GM19467 (cell line): ENCODE measurements at regions not wholly inside any gene's neighbourhood (a gene's known extent, or its start where the extent isn't known, plus 50 kb on each side); places are given as distances from the start of the nearest gene placed in this dataset.

Experiments
- ATAC-seq: cut with Tn5 transposase; IDR thresholded peaks from one replicate; pipeline ENCODE4 v1.9.1; 2021; ENCODE audit warnings: mild to moderate bottlenecking, moderate library complexity; ENCODE audit not compliant: unreplicated experiment

- ATAC-seq, result no peak
Observed at GRCh38 chr2:107595749-107596148, 230.9 kb upstream of the RGPD4 start.

DNA sequence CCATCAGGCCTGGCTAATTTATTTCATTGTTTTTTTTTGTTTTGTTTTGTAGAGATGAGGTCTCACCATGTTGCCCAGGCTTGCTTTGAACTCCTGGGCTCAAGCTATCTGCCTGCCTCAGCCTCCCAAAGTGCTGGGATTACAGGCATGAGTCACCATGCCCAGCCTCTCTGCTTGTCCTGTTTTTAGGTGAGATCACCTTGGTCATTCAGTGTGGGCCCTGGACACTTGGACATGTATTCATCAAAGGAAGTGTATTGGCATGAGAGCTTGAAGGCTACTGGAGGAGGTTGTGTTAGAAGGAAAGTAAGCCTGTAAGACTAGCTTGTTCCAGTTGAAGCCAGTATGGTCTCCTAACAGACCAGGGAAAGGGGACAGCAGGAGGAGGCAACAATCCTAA lies 229.2 kb upstream of the RGPD4 start:
- ATAC-seq, result no peak

- no peak for ATAC-seq
Observed at GRCh38 chr2:107602801-107603200, 223.9 kb upstream of the RGPD4 start.

DNA sequence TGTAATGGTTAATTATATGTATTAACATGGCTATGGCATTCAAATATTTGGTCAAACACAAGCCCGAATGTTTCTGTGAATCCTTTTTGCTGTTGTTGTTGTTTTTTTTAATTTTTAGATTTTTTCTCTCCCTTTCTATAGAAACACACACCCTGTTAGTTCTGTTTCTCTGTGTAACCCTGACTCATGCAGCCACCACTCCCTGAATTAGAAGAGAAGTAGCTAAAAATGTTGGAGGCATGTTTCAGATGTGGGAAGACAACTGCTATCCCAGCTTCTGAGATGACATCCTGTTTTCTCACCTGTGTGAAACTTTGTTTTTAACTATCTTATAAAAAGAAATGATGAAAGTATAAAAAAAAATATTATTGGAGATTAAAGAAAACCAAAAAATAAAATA lies 219.6 kb upstream of the RGPD4 start:
- no peak for ATAC-seq

DNA sequence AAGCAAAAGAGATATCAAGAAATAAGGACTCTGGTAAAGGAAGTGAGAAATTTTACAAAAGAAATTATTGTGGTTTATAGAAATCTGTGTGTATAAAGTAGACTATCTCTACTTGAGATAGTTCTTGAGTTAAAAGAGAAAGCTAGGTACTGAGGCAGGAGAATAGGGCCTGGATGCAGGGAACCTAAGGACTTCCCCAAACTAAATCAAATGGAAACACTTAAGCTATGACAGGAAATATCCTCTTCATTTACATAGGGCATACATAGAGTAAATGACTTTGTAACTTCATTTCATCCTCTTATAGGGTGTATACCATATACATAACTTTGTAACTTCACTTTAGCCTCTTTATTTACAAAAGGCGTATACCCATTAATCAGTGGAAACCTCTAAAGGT lies 219.2 kb upstream of the RGPD4 start:
- no peak for ATAC-seq

GRCh38 chr2:107615039-107615438 lies 211.7 kb upstream of the RGPD4 start:
- ATAC-seq, result no peak

GRCh38 chr2:107618769-107619168 lies 207.9 kb upstream of the RGPD4 start:
- no peak for ATAC-seq

DNA sequence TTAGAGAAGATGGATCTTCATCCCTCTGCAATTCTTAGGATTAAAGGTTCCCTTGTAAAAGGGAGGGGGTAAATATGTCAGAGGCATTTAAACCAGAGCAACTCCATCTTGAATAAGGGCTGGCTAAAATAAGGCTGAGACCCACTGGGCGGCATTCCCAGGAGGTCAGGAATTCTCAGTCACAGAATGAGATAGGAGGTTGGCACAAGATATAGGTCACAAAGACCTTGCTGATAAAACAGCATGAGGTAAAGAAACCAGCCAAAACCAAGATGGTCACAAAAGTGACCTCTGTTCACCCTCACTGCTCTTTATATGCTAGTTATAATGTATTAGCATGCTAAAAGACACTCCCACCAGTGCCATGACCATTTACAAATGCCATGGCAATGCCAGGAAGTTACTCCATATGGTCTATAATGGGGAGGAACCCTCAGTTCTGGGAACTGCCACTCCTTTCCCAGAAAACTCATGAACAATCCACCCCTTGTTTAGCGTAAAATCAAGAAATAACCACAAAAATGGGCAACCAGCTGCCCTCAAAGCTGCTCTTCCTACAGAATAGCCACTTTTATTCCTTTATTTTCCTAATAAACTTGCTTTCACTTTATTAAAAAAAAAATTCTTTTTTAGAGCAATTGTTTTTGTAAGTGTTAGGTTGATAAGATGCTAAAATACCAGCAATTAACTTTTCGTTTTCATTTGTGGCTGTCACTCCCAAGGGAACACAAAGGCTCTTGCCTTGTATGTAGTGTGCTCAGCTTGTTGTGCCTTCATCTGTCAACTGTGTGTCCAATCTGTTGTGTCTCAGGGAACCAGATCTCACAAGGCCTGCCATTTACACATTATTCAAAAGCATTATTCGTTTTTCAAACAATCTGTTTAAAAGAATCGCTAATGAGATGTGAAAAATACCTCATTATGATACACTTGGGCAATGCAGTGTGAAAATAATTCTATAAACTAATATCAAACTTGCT lies 205.2 kb upstream of the RGPD4 start:
- ATAC-seq, result no peak

DNA sequence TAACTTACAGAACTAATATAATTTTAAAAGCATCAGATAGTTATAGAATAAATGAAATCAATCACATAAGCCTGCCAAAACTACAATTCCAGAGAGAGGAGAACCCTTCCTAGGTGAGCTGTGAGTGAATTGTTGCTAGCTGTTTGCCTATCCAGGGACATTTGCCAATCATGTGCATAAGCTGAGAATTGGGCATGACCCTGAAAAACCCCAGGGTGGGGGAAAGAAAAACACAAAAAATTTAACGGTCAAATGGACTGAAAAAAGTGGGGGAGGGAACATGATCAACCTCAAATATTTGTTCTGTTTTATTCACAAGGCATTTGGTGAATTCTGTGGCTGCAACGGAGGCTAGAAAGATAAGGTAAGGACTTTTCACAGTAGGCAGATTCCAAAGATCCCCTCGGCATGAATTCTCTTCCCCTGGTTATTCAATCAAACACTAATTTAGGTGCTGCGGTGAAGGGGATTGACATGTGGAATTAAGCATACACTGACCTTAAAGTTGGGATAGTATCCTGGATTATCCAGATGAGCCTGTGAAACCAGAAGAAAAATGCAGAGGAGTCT lies 203.9 kb upstream of the RGPD4 start:
- no peak for ATAC-seq

GRCh38 chr2:107625982-107626381 lies 200.7 kb upstream of the RGPD4 start:
- no peak for ATAC-seq

GRCh38 chr2:107627164-107627563 lies 199.5 kb upstream of the RGPD4 start:
- no peak for ATAC-seq

GRCh38 chr2:107627926-107628325 lies 198.8 kb upstream of the RGPD4 start:
- ATAC-seq, result no peak

DNA sequence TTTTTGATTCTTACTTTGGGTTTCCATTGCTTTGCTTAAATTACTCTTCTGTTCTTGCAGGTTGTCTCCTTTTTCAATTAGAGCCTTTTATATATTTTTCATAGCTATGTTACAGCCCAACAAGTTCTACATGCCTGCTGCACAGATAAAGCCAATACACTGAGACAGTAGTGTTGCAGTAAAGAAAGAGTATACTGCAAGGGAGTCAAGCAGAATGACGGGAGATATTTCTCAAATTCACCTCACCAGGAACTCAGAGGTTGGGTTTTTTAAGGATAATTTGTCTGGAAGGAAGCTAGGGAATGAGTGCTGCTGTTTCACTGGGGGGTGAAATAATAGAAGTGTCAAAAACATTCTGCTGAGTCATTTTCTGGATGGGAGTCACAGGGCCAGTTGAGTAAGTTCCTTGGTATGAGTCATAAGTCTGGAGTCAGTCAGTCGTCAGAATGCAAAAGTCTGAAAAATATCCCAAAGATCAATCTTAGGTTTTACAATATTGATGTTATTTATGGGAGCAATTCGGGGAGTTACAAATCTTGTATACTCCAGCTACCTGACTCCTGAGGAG lies 193.0 kb upstream of the RGPD4 start:
- ATAC-seq, result no peak

GRCh38 chr2:107634172-107634571 lies 192.5 kb upstream of the RGPD4 start:
- no peak for ATAC-seq

DNA sequence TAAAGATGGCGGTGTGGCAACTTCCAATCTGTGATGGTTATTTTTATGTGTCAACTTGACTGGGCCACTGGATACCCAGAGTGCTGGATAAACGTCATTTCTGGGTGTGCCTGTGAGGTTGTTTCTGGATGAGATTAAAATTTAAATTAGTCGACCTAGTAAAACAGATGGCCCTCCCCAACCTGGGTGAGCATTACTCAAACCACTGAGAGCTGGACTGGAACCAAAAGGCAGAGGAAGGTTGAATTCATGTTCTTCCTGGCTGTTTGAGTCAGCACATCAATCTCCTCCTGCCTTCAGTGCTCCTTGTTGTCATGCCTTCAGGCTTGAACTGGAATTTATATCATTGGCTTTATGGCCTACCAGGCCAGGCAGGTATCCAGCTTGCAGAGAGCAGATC lies 190.8 kb upstream of the RGPD4 start:
- ATAC-seq, result no peak

- ATAC-seq, result no peak
Observed at GRCh38 chr2:107645586-107645985, 181.1 kb upstream of the RGPD4 start.

GRCh38 chr2:107648781-107649404 lies 177.8 kb upstream of the RGPD4 start:
- no peak for ATAC-seq

DNA sequence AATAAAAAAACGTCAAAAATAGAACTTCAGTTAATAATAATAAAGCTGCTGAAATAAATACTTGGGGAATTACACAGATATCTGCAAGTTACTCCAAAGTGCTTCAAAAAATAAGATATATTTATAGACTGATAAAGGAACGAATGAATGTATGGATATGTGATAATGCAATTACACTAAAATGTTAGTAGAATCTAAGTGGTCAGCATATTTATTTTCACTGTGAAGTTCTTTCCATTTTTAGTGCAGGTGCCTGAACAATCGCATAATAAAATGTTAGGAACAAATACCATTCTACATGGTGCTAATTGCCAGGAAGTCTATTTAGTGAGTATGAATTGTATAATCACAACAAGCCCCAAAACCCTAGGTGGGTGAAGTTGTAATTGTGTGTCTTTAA lies 169.6 kb upstream of the RGPD4 start:
- ATAC-seq, result no peak

GRCh38 chr2:107663632-107664031 lies 163.1 kb upstream of the RGPD4 start:
- ATAC-seq, result no peak

- no peak for ATAC-seq
Observed at GRCh38 chr2:107669335-107669734, 157.4 kb upstream of the RGPD4 start.

DNA sequence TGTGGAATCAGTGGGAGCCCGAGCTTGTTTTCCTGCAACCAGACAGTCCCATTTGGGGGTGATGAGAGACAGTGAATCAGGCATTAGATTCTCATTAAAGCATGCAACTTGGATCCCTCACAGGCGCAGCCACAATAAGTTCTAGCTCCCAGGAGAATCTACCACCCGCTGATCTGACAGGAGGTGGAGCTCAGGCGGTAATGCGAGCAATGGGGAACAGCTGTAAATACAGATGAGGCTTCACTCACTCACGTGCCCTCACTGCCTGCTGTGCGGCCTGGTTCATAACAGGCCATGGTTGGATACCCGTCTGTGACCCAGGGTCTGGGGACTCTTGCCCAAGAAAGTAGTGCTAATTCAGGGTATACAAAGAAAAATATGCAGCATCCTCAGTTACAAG lies 144.8 kb upstream of the RGPD4 start:
- ATAC-seq, result no peak

GRCh38 chr2:107684421-107684820 lies 142.3 kb upstream of the RGPD4 start:
- no peak for ATAC-seq
